H1 (cell line): ENCODE measurements at regions not wholly inside any gene's neighbourhood (a gene's known extent, or its start where the extent isn't known, plus 50 kb on each side); places are given as distances from the start of the nearest gene placed in this dataset.

Experiments used
- CTCF ChIA-PET: fragments of 300-600 bp; sonication (Branson Sonifier 250); formaldehyde crosslinking; loops from one replicate; lab custom pipeline; 2021; ENCODE audit not compliant: partially characterized antibody; lab: Charles Lee
- POLR2A ChIA-PET: fragments of 300-600 bp; sonication (Branson Sonifier 250); formaldehyde crosslinking; loops from one replicate; lab custom pipeline; 2021; ENCODE audit warnings: inconsistent platforms; ENCODE audit not compliant: partially characterized antibody; lab: Charles Lee
- DNase-seq, 2 experiments: peaks; one replicate each; pipeline versions ENCODE4 v3.0.0 to v3.0.0-alpha.2; 2010 to 2022; ENCODE audit warnings: low spot score in 2 of 2, low read depth in 1 of 2, mixed read lengths in 1 of 2
- FAIRE-seq: peaks from 2 replicates; lab custom pipeline; 2011; peaks lifted over from hg19 to GRCh38; lab: Jason Lieb, UNC
- H2AFZ ChIP-seq: 2 replicates; pipeline ENCODE4 v1.8.1; 2012; ENCODE audit warnings: low read length, inconsistent platforms
- H2AK5ac ChIP-seq: 2 replicates; pipeline ENCODE4 v1.6.1; 2013; ENCODE audit warnings: low read depth, low read length
- H2BK120ac ChIP-seq: replicated peaks from 2 replicates; pipeline ENCODE3; 2013; ENCODE audit warnings: low read depth, low read length, inconsistent platforms
- H2BK12ac ChIP-seq: 2 replicates; pipeline ENCODE4 v1.6.1; 2013; ENCODE audit warnings: low read depth, low read length
- H2BK15ac ChIP-seq: 2 replicates; pipeline ENCODE4 v1.6.1; 2013; ENCODE audit warnings: low read length
- H2BK20ac ChIP-seq: 2 replicates; pipeline ENCODE4 v1.6.1; 2013; ENCODE audit warnings: low read length
- H2BK5ac ChIP-seq: 2 replicates; pipeline ENCODE4 v1.6.1; 2013; ENCODE audit warnings: low read depth, low read length
- H3K14ac ChIP-seq: 2 replicates; pipeline ENCODE4 v1.6.1; 2013; ENCODE audit warnings: inconsistent platforms; ENCODE audit not compliant: insufficient read length
- H3K18ac ChIP-seq: 2 replicates; pipeline ENCODE4 v1.6.1; 2013; ENCODE audit warnings: low read length; ENCODE audit errors: extremely low read depth
- H3K23ac ChIP-seq: 2 replicates; pipeline ENCODE4 v1.6.1; 2013; ENCODE audit warnings: inconsistent platforms; ENCODE audit not compliant: insufficient read length
- H3K23me2 ChIP-seq: 2 replicates; pipeline ENCODE4 v1.6.1; 2013; ENCODE audit warnings: low read depth, low read length
- H3K27ac ChIP-seq: 2 replicates; pipeline ENCODE4 v1.6.1; 2011; ENCODE audit warnings: low read depth, low read length, inconsistent platforms
- H3K27me3 ChIP-seq, 4 experiments: replicated peaks in 1 of 4; 1 replicate in 1 of 4; 2 replicates in 3 of 4; pipeline versions ENCODE4 v1.6.1 to v1.8.1; 2011 to 2013; ENCODE audit warnings: low read length in 3 of 4, mild to moderate bottlenecking in 3 of 4, inconsistent platforms in 2 of 4, mixed read lengths in 2 of 4, moderate library complexity in 1 of 4; ENCODE audit not compliant: control insufficient read depth in 3 of 4, insufficient read depth in 3 of 4; ENCODE audit errors: extremely low read depth in 1 of 4
- H3K36me3 ChIP-seq, 4 experiments: 2 replicates each; pipeline versions ENCODE4 v1.6.1 to v1.8.1; 2011 to 2013; ENCODE audit warnings: mild to moderate bottlenecking in 4 of 4, low read length in 3 of 4, moderate library complexity in 2 of 4, control low read depth in 1 of 4, inconsistent platforms in 1 of 4; ENCODE audit not compliant: insufficient read depth in 4 of 4, control insufficient read depth in 2 of 4
- H3K4ac ChIP-seq: replicated peaks from 2 replicates; pipeline ENCODE3; 2013; ENCODE audit warnings: low read length, low read depth, mixed read lengths, inconsistent platforms; ENCODE audit not compliant: insufficient read length
- H3K4me1 ChIP-seq, 4 experiments: replicated peaks in 1 of 4; 1 replicate in 1 of 4; 2 replicates in 3 of 4; pipeline versions ENCODE4 v1.6.1 to v1.8.1; 2011 to 2013; ENCODE audit warnings: low read length in 3 of 4, inconsistent platforms in 2 of 4, mixed read lengths in 1 of 4; ENCODE audit not compliant: insufficient read depth in 4 of 4, control insufficient read depth in 3 of 4
- H3K4me2 ChIP-seq, 2 experiments: 2 replicates each; pipeline versions ENCODE4 v1.6.1 to v1.8.1; 2011 to 2013; ENCODE audit warnings: low read depth in 2 of 2, low read length in 2 of 2, control low read depth in 1 of 2, inconsistent platforms in 1 of 2, mild to moderate bottlenecking in 1 of 2; ENCODE audit not compliant: insufficient read depth in 1 of 2
- H3K4me3 ChIP-seq, 4 experiments: fragments of 200-600, 300-600 bp in 1 of 4; sonication (generic), shearing (Covaris generic), sonication (Bioruptor Twin) in 1 of 4; 2 replicates each; pipeline versions ENCODE4 v1.5.1 to v1.8.1; 2011 to 2016; ENCODE audit warnings: low read length in 4 of 4, low read depth in 3 of 4, control low read depth in 2 of 4, inconsistent platforms in 2 of 4, mild to moderate bottlenecking in 2 of 4, mixed read lengths in 1 of 4, moderate library complexity in 1 of 4; ENCODE audit not compliant: insufficient read depth in 2 of 4; ENCODE audit errors: extremely low read depth in 1 of 4
- H3K56ac ChIP-seq: replicated peaks from 2 replicates; pipeline ENCODE3; 2013; ENCODE audit warnings: low read depth, mild to moderate bottlenecking, mixed read lengths, low read length, inconsistent platforms; ENCODE audit not compliant: insufficient read length
- H3K79me1 ChIP-seq: 2 replicates; pipeline ENCODE4 v1.6.1; 2013; ENCODE audit warnings: low read depth, low read length, control low read depth
- H3K79me2 ChIP-seq, 2 experiments: 2 replicates each; pipeline versions ENCODE4 v1.6.1 to v1.8.1; 2012 to 2013; ENCODE audit warnings: low read length in 2 of 2, mild to moderate bottlenecking in 2 of 2, inconsistent platforms in 1 of 2; ENCODE audit not compliant: insufficient read depth in 2 of 2, control insufficient read depth in 1 of 2
- H3K9ac ChIP-seq, 4 experiments: replicated peaks in 1 of 4; 1 replicate in 1 of 4; 2 replicates in 3 of 4; pipeline versions ENCODE4 v1.6.1 to v1.8.1; 2011 to 2013; ENCODE audit warnings: low read depth in 3 of 4, low read length in 3 of 4, control low read depth in 2 of 4, mild to moderate bottlenecking in 2 of 4, moderate library complexity in 2 of 4, inconsistent platforms in 1 of 4; ENCODE audit errors: extremely low read depth in 1 of 4
- H3K9me3 ChIP-seq, 2 experiments: 2 replicates each; pipeline versions ENCODE4 v1.6.1 to v1.8.1; 2012 to 2013; ENCODE audit warnings: mild to moderate bottlenecking in 2 of 2, moderate library complexity in 2 of 2, control low read depth in 1 of 2, inconsistent platforms in 1 of 2, low read depth in 1 of 2, low read length in 1 of 2, mixed read lengths in 1 of 2; ENCODE audit not compliant: insufficient read depth in 2 of 2
- H4K20me1 ChIP-seq, 2 experiments: replicated peaks in 1 of 2; 2 replicates each; pipeline versions ENCODE3 to v1.8.1; 2011 to 2013; ENCODE audit warnings: inconsistent platforms in 2 of 2, low read length in 2 of 2, mild to moderate bottlenecking in 1 of 2; ENCODE audit not compliant: insufficient read depth in 2 of 2, control insufficient read depth in 1 of 2
- H4K5ac ChIP-seq: 2 replicates; pipeline ENCODE4 v1.6.1; 2013; ENCODE audit warnings: low read length, low read depth, mixed read lengths, inconsistent platforms; ENCODE audit not compliant: insufficient read length
- H4K8ac ChIP-seq: 2 replicates; pipeline ENCODE4 v1.8.0; 2013; ENCODE audit warnings: mild to moderate bottlenecking, moderate library complexity, low read length, inconsistent platforms; ENCODE audit not compliant: insufficient read depth; ENCODE audit errors: extremely low read depth
- H4K91ac ChIP-seq: replicated peaks from 2 replicates; pipeline ENCODE3; 2013; ENCODE audit warnings: low read length, mixed read lengths, inconsistent platforms; ENCODE audit not compliant: insufficient read length
- CEBPB ChIP-seq: IDR thresholded peaks from 2 replicates; pipeline ENCODE4 v1.6.1; 2012; ENCODE audit warnings: low read depth, low read length
- ZNF274 ChIP-seq: IDR thresholded peaks from 2 replicates; pipeline ENCODE4 v1.7.0; 2012; ENCODE audit warnings: low read length, borderline replicate concordance; ENCODE audit errors: extremely low read depth
- WGBS, 2 experiments: shearing (Covaris generic) in 1 of 2; methylation state at CpG; one replicate each; pipeline versions ENCODE4 v1.1.6 to v1.1.7; 2013 to 2015; ENCODE audit warnings: low lambda C conversion rate in 2 of 2, mixed read lengths in 2 of 2, inconsistent platforms in 1 of 2, low coverage in 1 of 2, missing lambda C conversion rate in 1 of 2; ENCODE audit not compliant: insufficient replicate concordance in 2 of 2, insufficient coverage in 1 of 2, insufficient read length in 1 of 2; ENCODE audit errors: extremely low coverage in 1 of 2, missing lambda C conversion rate in 1 of 2; 5-methylcytosine and 5-hydroxymethylcytosine counted together

- POLR2A ChIA-PET: no interaction called here
- no peak overlapping the region for H2BK120ac ChIP-seq
- no peak overlapping the region for H4K8ac ChIP-seq
- no peak overlapping the region for H3K14ac ChIP-seq
- H2BK5ac ChIP-seq: no peak overlapping the region
- no peak overlapping the region; the same call in 1 of the 2 replicates for H2BK12ac ChIP-seq
- CTCF ChIA-PET: interaction anchor here (0.6 to 1.5 kb wide), 4 partner anchors 13 to 664 kb away, joined by 3 to 5 read pairs (median 3); no protein-coding TSS in a partner anchor
- no peaks in the 10 kb centered on the region for H3K79me2 ChIP-seq
- H3K4me1 ChIP-seq: peaks cover 8 to 20% (median 16%) of the 10 kb centered on the region in 4 experiments
- no peaks in the 10 kb centered on the region for H4K20me1 ChIP-seq
- TF ChIP-seq CEBPB (peak; percentile 66; the same call in 1 of the 2 replicates), ZNF274 (no peak)
- H2BK20ac ChIP-seq: peak overlapping the region; percentile 43; the same call in 1 of the 2 replicates
- H3K9ac ChIP-seq: no peak overlapping the region
- H4K5ac ChIP-seq: no peak overlapping the region
- no peaks in the 10 kb centered on the region for H3K79me1 ChIP-seq
- 40% methylated on average over 6 of the region's 6 CpGs; no CpG with 5 or more reads in 1 of the 2 experiments for WGBS, 2 experiments
- no peak overlapping the region for H3K23ac ChIP-seq
- peak; percentile 13 for FAIRE-seq
- H2AK5ac ChIP-seq: no peak overlapping the region
- no peaks in the 10 kb centered on the region; a peak in 1 of 8 replicates for H3K36me3 ChIP-seq
- no peak overlapping the region for H4K91ac ChIP-seq
- H3K23me2 ChIP-seq: peaks cover 5% of the 10 kb centered on the region; the same call in 1 of the 2 replicates
- H3K9me3 ChIP-seq: no peaks in the 10 kb centered on the region
- no peak overlapping the region for H2BK15ac ChIP-seq
- H3K27ac ChIP-seq: no peak overlapping the region; the same call in 1 of the 2 replicates
- peak overlapping the region; percentile 35 to 64; a peak in 2 of 4 replicates for H3K4me2 ChIP-seq
- H3K4ac ChIP-seq: no peak overlapping the region
- H3K18ac ChIP-seq: no peak overlapping the region
- no peak for DNase-seq
- peak overlapping the region; percentile 3; the same call in 1 of the 2 replicates for H2AFZ ChIP-seq
- H3K4me3 ChIP-seq: no peak overlapping the region
- no peak overlapping the region for H3K56ac ChIP-seq
- no peaks in the 10 kb centered on the region for H3K27me3 ChIP-seq
Observed at GRCh38 chr10:10796774-10797415, 220.8 kb upstream of the CELF2 start.
